Endothelial cell of umbilical vein (primary cell): ENCODE measurements at regions not wholly inside any gene's neighbourhood (a gene's known extent, or its start where the extent isn't known, plus 50 kb on each side); places are given as distances from the start of the nearest gene placed in this dataset.

Experiments used
- BruUV-seq: library from RNA; stranded (reverse); fragments of 400-500 nt; replicated peaks from 2 replicates; lab custom pipeline; 2021; lab: Mats Ljungman, UMichigan
- CTCF ChIA-PET: fragments of 300-600, 350-600 bp; sonication (Branson Sonifier 250); formaldehyde crosslinking; loops from one replicate; lab custom pipeline; 2021; ENCODE audit warnings: antibody characterized with exemption, inconsistent platforms; lab: Charles Lee
- POLR2A ChIA-PET: fragments of 300-600, 350-600 bp; sonication (Branson Sonifier 250); formaldehyde crosslinking; loops from one replicate; lab custom pipeline; 2021; ENCODE audit warnings: antibody characterized with exemption, inconsistent platforms; lab: Charles Lee
- DNase-seq: peaks from one replicate; pipeline ENCODE4 v3.0.0-alpha.2; 2011; ENCODE audit warnings: low read depth, low spot score
- FAIRE-seq: peaks from 2 replicates; lab custom pipeline; 2011; peaks lifted over from hg19 to GRCh38; lab: Jason Lieb, UNC
- H2AFZ ChIP-seq: 2 replicates; pipeline ENCODE4 v1.6.0; 2012; ENCODE audit warnings: low read depth, low read length, control low read depth, inconsistent platforms
- H3K27ac ChIP-seq: 2 replicates; pipeline ENCODE4 v1.5.1; 2011; ENCODE audit warnings: low read depth, mild to moderate bottlenecking, control low read depth, low read length, moderate library complexity; ENCODE audit not compliant: insufficient read depth
- H3K27me3 ChIP-seq, 2 experiments: 2 replicates each; pipeline versions ENCODE4 v1.6.0 to v1.6.1; 2011; ENCODE audit warnings: low read length in 2 of 2, mixed read lengths in 1 of 2; ENCODE audit not compliant: control insufficient read depth in 2 of 2, insufficient read depth in 2 of 2
- H3K36me3 ChIP-seq, 2 experiments: 2 replicates in 1 of 2; 3 replicates in 1 of 2; pipeline ENCODE4 v1.5.1; 2011; ENCODE audit warnings: low read length in 2 of 2, mild to moderate bottlenecking in 1 of 2, moderate library complexity in 1 of 2; ENCODE audit not compliant: control insufficient read depth in 2 of 2, insufficient read depth in 2 of 2; ENCODE audit errors: extremely low read depth in 1 of 2
- H3K4me1 ChIP-seq: 3 replicates; pipeline ENCODE4 v1.5.1; 2011; ENCODE audit warnings: mild to moderate bottlenecking, low read length; ENCODE audit not compliant: control insufficient read depth, insufficient read depth; ENCODE audit errors: extremely low read depth
- H3K4me2 ChIP-seq: 2 replicates; pipeline ENCODE4 v1.6.1; 2011; ENCODE audit warnings: low read length, control low read depth, mixed read lengths; ENCODE audit not compliant: insufficient read depth
- H3K4me3 ChIP-seq, 3 experiments: fragments of 200-600 bp in 1 of 3; sonication (generic), shearing (Covaris generic) in 1 of 3; replicated peaks in 1 of 3; 2 replicates each; pipeline ENCODE4 v1.5.1; 2011 to 2016; ENCODE audit warnings: control low read depth in 3 of 3, low read length in 3 of 3, mild to moderate bottlenecking in 2 of 3, inconsistent platforms in 1 of 3, low read depth in 1 of 3, moderate library complexity in 1 of 3; ENCODE audit not compliant: insufficient read depth in 1 of 3
- H3K79me2 ChIP-seq: 2 replicates; pipeline ENCODE4 v1.6.0; 2012; ENCODE audit warnings: low read length, inconsistent platforms; ENCODE audit not compliant: control insufficient read depth, insufficient read depth
- H3K9ac ChIP-seq: replicated peaks from 2 replicates; pipeline ENCODE3; 2011; ENCODE audit warnings: low read length, control low read depth; ENCODE audit not compliant: insufficient read depth; ENCODE audit errors: extremely low read depth
- H3K9me1 ChIP-seq: replicated peaks from 3 replicates; pipeline ENCODE4 v1.6.0; 2011; ENCODE audit warnings: mild to moderate bottlenecking, low read length; ENCODE audit not compliant: control insufficient read depth, insufficient read depth; ENCODE audit errors: extremely low read depth
- H3K9me3 ChIP-seq: replicated peaks from 2 replicates; pipeline ENCODE4 v1.5.1; 2012; ENCODE audit warnings: low read length, inconsistent platforms; ENCODE audit not compliant: control insufficient read depth, insufficient read depth
- H4K20me1 ChIP-seq: replicated peaks from 2 replicates; pipeline ENCODE3; 2011; ENCODE audit warnings: mild to moderate bottlenecking, low read length; ENCODE audit not compliant: control insufficient read depth, insufficient read depth; ENCODE audit errors: extremely low read depth
- CTCF ChIP-seq, 2 donors: IDR thresholded peaks; 1 replicate in 1 of 2; 2 replicates in 1 of 2; pipeline ENCODE4 v1.5.1; 2011; ENCODE audit warnings: low read length in 2 of 2, mild to moderate bottlenecking in 2 of 2, moderate library complexity in 2 of 2, control low read depth in 1 of 2, inconsistent platforms in 1 of 2, low read depth in 1 of 2; ENCODE audit not compliant: insufficient read depth in 1 of 2; ENCODE audit errors: extremely low read depth in 1 of 2
- EZH2 ChIP-seq: IDR thresholded peaks from 2 replicates; pipeline ENCODE4 v1.6.1; 2012; ENCODE audit warnings: borderline replicate concordance, low read depth, mild to moderate bottlenecking, moderate library complexity, low read length, inconsistent platforms; ENCODE audit not compliant: severe bottlenecking
- GATA2 ChIP-seq: IDR thresholded peaks from 2 replicates; pipeline ENCODE4 v1.7.0; 2011; ENCODE audit warnings: low read depth, mild to moderate bottlenecking, moderate library complexity, mixed read lengths, low read length; ENCODE audit not compliant: insufficient read length, insufficient read depth
- JUN ChIP-seq: IDR thresholded peaks from 2 replicates; pipeline ENCODE4 v1.6.1; 2011; ENCODE audit warnings: borderline replicate concordance, low read depth; ENCODE audit not compliant: insufficient read length, insufficient read depth
- MYC ChIP-seq: IDR thresholded peaks from one replicate; pipeline ENCODE4 v1.6.1; 2011; ENCODE audit warnings: mild to moderate bottlenecking, low read depth, low read length
- POLR2A ChIP-seq: IDR thresholded peaks from 2 replicates; pipeline ENCODE4 v1.6.1; 2012; ENCODE audit warnings: low read depth, mild to moderate bottlenecking, control low read depth, low read length
- POLR2AphosphoS5 ChIP-seq: IDR thresholded peaks from 2 replicates; pipeline ENCODE4 v1.6.1; 2012; ENCODE audit warnings: low read depth, mild to moderate bottlenecking, control low read depth, low read length, moderate library complexity; ENCODE audit not compliant: insufficient read depth
- dilution Hi-C: fragments of 300-500 bp; cut with MboI; formaldehyde crosslinking; loops from one replicate; pipeline ENCODE4 v1.15.0; 2019; ENCODE audit warnings: low sequenced_read_pairs; ENCODE audit not compliant: extremely low pct_ligation_motif_present
- intact Hi-C: fragments of 100-400 bp; cut with micrococcal nuclease; formaldehyde crosslinking; loops from one replicate; pipeline ENCODE4 v1.10.0; 2022
- TF ChIP-seq, protein P1 (sequence below): IDR thresholded peaks from 2 replicates; pipeline ENCODE4 v1.6.1; 2011; ENCODE audit not compliant: insufficient read depth, insufficient read length

DNA sequence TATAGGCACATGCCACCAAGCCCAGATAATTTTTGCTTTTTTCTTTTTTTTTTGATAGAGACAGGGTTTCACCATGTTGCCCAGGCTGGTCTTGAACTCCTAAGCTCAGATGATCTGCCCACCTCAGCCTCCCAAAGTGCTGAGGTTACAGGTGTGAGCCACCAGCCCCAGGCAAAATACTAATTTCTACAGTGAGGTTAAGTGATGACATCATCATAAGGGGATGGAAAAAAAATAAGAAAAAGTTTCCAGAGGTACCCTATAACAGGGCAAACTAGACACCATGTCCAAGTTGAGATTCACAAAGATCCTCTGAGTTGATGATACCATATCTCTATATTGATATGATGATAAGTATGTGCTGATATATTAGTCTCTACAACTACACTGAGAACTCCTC is 163.7 kb upstream of the ACVR2A start:
- Histone ChIP-seq H3K9me3 (no peaks in the 10 kb centered on the region), H3K9me1 (no peaks in the 10 kb centered on the region), H4K20me1 (no peaks in the 10 kb centered on the region), H3K36me3 (no peaks in the 10 kb centered on the region), H3K4me3 (no peak overlapping the region), H3K27me3 (no peaks in the 10 kb centered on the region), H3K79me2 (no peaks in the 10 kb centered on the region), H3K27ac (no peak overlapping the region), H3K9ac (no peak overlapping the region), H3K4me2 (no peak overlapping the region), H2AFZ (no peak overlapping the region), H3K4me1 (no peaks in the 10 kb centered on the region)
- DNase-seq (no peak), FAIRE-seq (no peak)
- BruUV-seq: no TSS peak
- CTCF ChIA-PET: no interaction called here
- POLR2A ChIA-PET: no interaction called here
- intact Hi-C loops: no loop called here
- TF ChIP-seq CTCF (IDR thresholded peaks at IDR 0.05; ENCODE audit: extremely low read depth in 1 of 2, insufficient read depth in 1 of 2, low read depth in 1 of 2, low read length in 2 of 2) (no peak), POLR2A (no peak), EZH2 (no peak), POLR2AphosphoS5 (no peak), MYC (no peak), GATA2 (no peak), JUN (no peak)
- TF ChIP-seq, protein P1, sequence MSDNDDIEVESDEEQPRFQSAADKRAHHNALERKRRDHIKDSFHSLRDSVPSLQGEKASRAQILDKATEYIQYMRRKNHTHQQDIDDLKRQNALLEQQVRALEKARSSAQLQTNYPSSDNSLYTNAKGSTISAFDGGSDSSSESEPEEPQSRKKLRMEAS: no peak
- dilution Hi-C loops: no loop called here
